ENCODE measurements at regions not wholly inside any gene's neighbourhood (a gene's known extent, or its start where the extent isn't known, plus 50 kb on each side); places are given as distances from the start of the nearest gene placed in this dataset.

DNA sequence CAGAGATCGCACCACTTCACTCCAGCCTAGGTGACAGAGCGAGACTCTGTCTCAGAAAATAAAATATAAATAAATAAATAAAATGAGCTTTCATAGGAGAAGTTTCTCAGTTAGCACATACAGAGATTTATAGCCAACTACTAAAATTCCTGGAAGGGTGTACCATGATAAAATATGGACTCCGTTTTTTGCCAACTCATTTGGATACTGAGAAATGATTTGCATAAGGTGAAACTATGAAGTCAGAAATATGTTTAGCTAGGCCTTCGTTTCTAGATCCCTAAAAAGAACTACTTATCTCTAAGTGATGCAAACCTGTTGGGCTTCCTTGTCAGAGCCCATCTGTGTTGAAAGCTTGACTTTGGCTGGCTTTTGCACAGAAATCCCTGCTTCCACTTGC, 56.9 kb upstream of the SLC1A1 start:
- TF ChIP-seq, protein P1, sequence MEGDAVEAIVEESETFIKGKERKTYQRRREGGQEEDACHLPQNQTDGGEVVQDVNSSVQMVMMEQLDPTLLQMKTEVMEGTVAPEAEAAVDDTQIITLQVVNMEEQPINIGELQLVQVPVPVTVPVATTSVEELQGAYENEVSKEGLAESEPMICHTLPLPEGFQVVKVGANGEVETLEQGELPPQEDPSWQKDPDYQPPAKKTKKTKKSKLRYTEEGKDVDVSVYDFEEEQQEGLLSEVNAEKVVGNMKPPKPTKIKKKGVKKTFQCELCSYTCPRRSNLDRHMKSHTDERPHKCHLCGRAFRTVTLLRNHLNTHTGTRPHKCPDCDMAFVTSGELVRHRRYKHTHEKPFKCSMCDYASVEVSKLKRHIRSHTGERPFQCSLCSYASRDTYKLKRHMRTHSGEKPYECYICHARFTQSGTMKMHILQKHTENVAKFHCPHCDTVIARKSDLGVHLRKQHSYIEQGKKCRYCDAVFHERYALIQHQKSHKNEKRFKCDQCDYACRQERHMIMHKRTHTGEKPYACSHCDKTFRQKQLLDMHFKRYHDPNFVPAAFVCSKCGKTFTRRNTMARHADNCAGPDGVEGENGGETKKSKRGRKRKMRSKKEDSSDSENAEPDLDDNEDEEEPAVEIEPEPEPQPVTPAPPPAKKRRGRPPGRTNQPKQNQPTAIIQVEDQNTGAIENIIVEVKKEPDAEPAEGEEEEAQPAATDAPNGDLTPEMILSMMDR (IDR thresholded peaks at IDR 0.05) = no peak
- TF ChIP-seq POLR2A (IDR thresholded peaks at IDR 0.05) (no peak), POLR2AphosphoS5 (IDR thresholded peaks at IDR 0.05) (no peak)
